ENCODE measurements at regions not wholly inside any gene's neighbourhood (a gene's known extent, or its start where the extent isn't known, plus 50 kb on each side); places are given as distances from the start of the nearest gene placed in this dataset.

- no peaks in the 10 kb centered on the region for H3K4me1 ChIP-seq (replicated peaks)
- H3K4me3 ChIP-seq = no peak overlapping the region
- DNase-seq (ENCODE audit: low spot score) = no peak
- H3K36me3 ChIP-seq = no peaks in the 10 kb centered on the region
- TF ChIP-seq CTCF (IDR thresholded peaks at IDR 0.05) (no peak), POLR2AphosphoS5 (IDR thresholded peaks at IDR 0.05) (no peak), POLR2A (IDR thresholded peaks at IDR 0.05) (no peak)
- no peak overlapping the region for H3K27ac ChIP-seq
- intact Hi-C loops (cut with DNase I) = no loop called here
- no peaks in the 10 kb centered on the region for H3K27me3 ChIP-seq (replicated peaks; ENCODE audit: insufficient read depth)
- H3K9me3 ChIP-seq = no peaks in the 10 kb centered on the region
- WGBS = 86% methylated on average over 3 of the region's 3 CpGs
These were observed 67.6 kb upstream of the CYP2D6 start for GRCh38 chr22:42198226-42198625.

GRCh38 chr22:42196454-42196853 lies 65.8 kb upstream of the CYP2D6 start:
- H3K4me3 ChIP-seq = no peak overlapping the region
- TF ChIP-seq POLR2AphosphoS5 (IDR thresholded peaks at IDR 0.05) (no peak), CTCF (IDR thresholded peaks at IDR 0.05) (no peak), POLR2A (IDR thresholded peaks at IDR 0.05) (no peak)
- no peaks in the 10 kb centered on the region for H3K4me1 ChIP-seq (replicated peaks)
- no peak overlapping the region for H3K27ac ChIP-seq
- intact Hi-C loops (cut with DNase I) = no loop called here
- 94% methylated on average over 2 of the region's 2 CpGs for WGBS
- no peaks in the 10 kb centered on the region for H3K9me3 ChIP-seq
- no peaks in the 10 kb centered on the region for H3K27me3 ChIP-seq (replicated peaks; ENCODE audit: insufficient read depth)
- H3K36me3 ChIP-seq = no peaks in the 10 kb centered on the region
- DNase-seq (ENCODE audit: low spot score) = no peak

GRCh38 chr22:42194953-42195352 lies 64.3 kb upstream of the CYP2D6 start:
- Histone ChIP-seq H3K36me3 (no peaks in the 10 kb centered on the region), H3K27me3 (replicated peaks; ENCODE audit: insufficient read depth) (no peaks in the 10 kb centered on the region), H3K4me3 (no peak overlapping the region), H3K4me1 (replicated peaks) (no peaks in the 10 kb centered on the region), H3K27ac (no peak overlapping the region), H3K9me3 (no peaks in the 10 kb centered on the region)
- intact Hi-C loops (cut with DNase I) = no loop called here
- no peak for TF ChIP-seq POLR2AphosphoS5 (IDR thresholded peaks at IDR 0.05)
- no peak for DNase-seq (ENCODE audit: low spot score)

- 91% methylated on average over 10 of the region's 10 CpGs for WGBS
- Histone ChIP-seq H3K4me1 (replicated peaks) (no peaks in the 10 kb centered on the region), H3K27ac (no peak overlapping the region), H3K4me3 (no peak overlapping the region), H3K27me3 (replicated peaks; ENCODE audit: insufficient read depth) (no peaks in the 10 kb centered on the region), H3K36me3 (no peaks in the 10 kb centered on the region), H3K9me3 (no peaks in the 10 kb centered on the region)
- DNase-seq (ENCODE audit: low spot score) = no peak
- intact Hi-C loops (cut with DNase I) = no loop called here
- TF ChIP-seq POLR2AphosphoS5 (IDR thresholded peaks at IDR 0.05) (no peak), CTCF (IDR thresholded peaks at IDR 0.05) (no peak), POLR2A (IDR thresholded peaks at IDR 0.05) (no peak)
These were observed 63.7 kb upstream of the CYP2D6 start for GRCh38 chr22:42194104-42194851.

- intact Hi-C loops (cut with DNase I) = no loop called here
- Histone ChIP-seq H3K4me3 (no peak overlapping the region), H3K9me3 (no peaks in the 10 kb centered on the region), H3K36me3 (no peaks in the 10 kb centered on the region), H3K4me1 (replicated peaks) (no peaks in the 10 kb centered on the region), H3K27me3 (replicated peaks; ENCODE audit: insufficient read depth) (no peaks in the 10 kb centered on the region), H3K27ac (no peak overlapping the region)
- TF ChIP-seq POLR2AphosphoS5 (IDR thresholded peaks at IDR 0.05) (no peak), POLR2A (IDR thresholded peaks at IDR 0.05) (no peak), CTCF (IDR thresholded peaks at IDR 0.05) (no peak)
- DNase-seq (ENCODE audit: low spot score) = no peak
- 49% methylated on average over 3 of the region's 3 CpGs for WGBS
These were observed 61.9 kb upstream of the CYP2D6 start for GRCh38 chr22:42192547-42192946.
